GM23338 (cell line): ENCODE measurements at regions not wholly inside any gene's neighbourhood (a gene's known extent, or its start where the extent isn't known, plus 50 kb on each side); places are given as distances from the start of the nearest gene placed in this dataset.

ENCODE experiments used
- ATAC-seq: fragments of 200-7000 bp; cut with Tn5 transposase; 3 replicates; pipeline ENCODE4 v1.9.1; 2020
- DNase-seq: peaks from one replicate; pipeline ENCODE4 v3.0.0-alpha.2; 2015; ENCODE audit warnings: low spot score
- H2AFZ ChIP-seq: fragments of 200-600 bp; sonication (generic); 2 replicates; pipeline ENCODE4 v1.8.0; 2016; ENCODE audit warnings: antibody characterized with exemption, mild to moderate bottlenecking, moderate library complexity
- H3F3A ChIP-seq: fragments of 200-600 bp; sonication (generic); replicated peaks from 2 replicates; pipeline ENCODE4 v1.8.0; 2017; ENCODE audit warnings: antibody characterized with exemption, mixed run types, low read depth
- H3K27ac ChIP-seq: fragments of 200-600 bp; sonication (generic); 2 replicates; pipeline ENCODE4 v1.6.1; 2016; ENCODE audit warnings: low read depth
- H3K27me3 ChIP-seq: fragments of 200-600 bp; sonication (generic); 2 replicates; pipeline ENCODE4 v1.8.0; 2016; ENCODE audit warnings: mild to moderate bottlenecking, mixed run types, moderate library complexity; ENCODE audit not compliant: insufficient read depth
- H3K36me3 ChIP-seq: fragments of 200-600 bp; sonication (generic); 2 replicates; pipeline ENCODE4 v1.8.0; 2016; ENCODE audit warnings: mild to moderate bottlenecking; ENCODE audit not compliant: insufficient read depth
- H3K4me1 ChIP-seq: fragments of 200-600 bp; sonication (generic); 2 replicates; pipeline ENCODE4 v1.8.0; 2016; ENCODE audit warnings: mild to moderate bottlenecking, moderate library complexity; ENCODE audit not compliant: insufficient read depth
- H3K4me2 ChIP-seq: fragments of 200-600 bp; sonication (generic); 2 replicates; pipeline ENCODE4 v1.7.1; 2017; ENCODE audit warnings: mixed run types
- H3K4me3 ChIP-seq: fragments of 200-600 bp; sonication (generic); 2 replicates; pipeline ENCODE4 v1.6.1; 2016; ENCODE audit warnings: mixed run types
- H3K79me2 ChIP-seq: fragments of 200-600 bp; sonication (generic); replicated peaks from 2 replicates; pipeline ENCODE4 v1.8.0; 2017; ENCODE audit warnings: mild to moderate bottlenecking; ENCODE audit not compliant: insufficient read depth
- H3K9me2 ChIP-seq: fragments of 200-600 bp; sonication (generic); 2 replicates; pipeline ENCODE4 v1.8.0; 2017; ENCODE audit not compliant: insufficient read depth
- H4K20me1 ChIP-seq: fragments of 200-600 bp; sonication (generic); replicated peaks from 2 replicates; pipeline ENCODE4 v1.8.0; 2017; ENCODE audit warnings: mild to moderate bottlenecking; ENCODE audit not compliant: insufficient read depth
- H3K27ac Mint-ChIP-seq: 2 replicates; pipeline ENCODE4 v1.8.0; 2020; ENCODE audit warnings: inconsistent platforms, mild to moderate bottlenecking, moderate library complexity, mixed read lengths
- H3K27me3 Mint-ChIP-seq: 3 replicates; pipeline ENCODE4 v1.8.0; 2022; ENCODE audit warnings: low read depth, mild to moderate bottlenecking, moderate library complexity, mixed read lengths, inconsistent platforms; ENCODE audit not compliant: insufficient read depth, poor library complexity
- H3K36me3 Mint-ChIP-seq: 3 replicates; pipeline ENCODE4 v1.8.0; 2021; ENCODE audit warnings: low read depth, mild to moderate bottlenecking, inconsistent platforms, moderate library complexity, mixed read lengths
- H3K4me1 Mint-ChIP-seq: 3 replicates; pipeline ENCODE4 v1.8.0; 2020; ENCODE audit warnings: mild to moderate bottlenecking, inconsistent platforms, mixed read lengths
- H3K4me3 Mint-ChIP-seq: 3 replicates; pipeline ENCODE4 v1.8.0; 2021; ENCODE audit warnings: moderate library complexity, mild to moderate bottlenecking, inconsistent platforms, mixed read lengths
- H3K9me3 Mint-ChIP-seq: 3 replicates; pipeline ENCODE4 v1.8.0; 2020; ENCODE audit warnings: moderate library complexity, mild to moderate bottlenecking, inconsistent platforms, mixed read lengths
- CREB1 ChIP-seq: fragments of 250-450 bp; sonication (Bioruptor Pico); IDR thresholded peaks from 2 replicates; pipeline ENCODE4 v1.5.0; 2020; ENCODE audit warnings: low read depth, mild to moderate bottlenecking, moderate library complexity
- EZH2phosphoT487 ChIP-seq: fragments of 200-600 bp; sonication (generic); IDR thresholded peaks from one replicate; pipeline ENCODE4 v1.8.1; 2018; ENCODE audit warnings: antibody characterized with exemption; ENCODE audit not compliant: unreplicated experiment
- JUNB ChIP-seq: IDR thresholded peaks from one replicate; pipeline ENCODE4 v1.6.1; 2016; ENCODE audit warnings: antibody characterized with exemption; ENCODE audit not compliant: unreplicated experiment
- NANOG ChIP-seq: IDR thresholded peaks from 2 replicates; pipeline ENCODE4 v1.6.1; 2016; ENCODE audit warnings: antibody characterized with exemption, borderline replicate concordance
- POLR2AphosphoS5 ChIP-seq: IDR thresholded peaks from 2 replicates; pipeline ENCODE4 v1.6.1; 2016; ENCODE audit warnings: antibody characterized with exemption, low read depth
- STAT1 ChIP-seq: IDR thresholded peaks from one replicate; pipeline ENCODE4 v1.6.1; 2016; ENCODE audit warnings: antibody characterized with exemption; ENCODE audit not compliant: unreplicated experiment
- ZNF114 ChIP-seq: fragments of 250-450 bp; sonication (Bioruptor Pico); IDR thresholded peaks from 2 replicates; pipeline ENCODE4 v1.5.0; 2020; ENCODE audit warnings: mild to moderate bottlenecking, moderate library complexity
- ZNF331 ChIP-seq: fragments of 250-450 bp; sonication (Bioruptor Pico); IDR thresholded peaks from 2 replicates; pipeline ENCODE4 v1.5.0; 2020; ENCODE audit warnings: low read depth, mild to moderate bottlenecking, moderate library complexity
- TF ChIP-seq, protein P1 (sequence below): IDR thresholded peaks from one replicate; pipeline ENCODE4 v1.6.1; 2018; ENCODE audit warnings: antibody characterized with exemption; ENCODE audit not compliant: unreplicated experiment
- TF ChIP-seq, protein P2 (sequence below), 2 experiments: fragments of 200-600 bp in 1 of 2; sonication (generic) in 1 of 2; conservative IDR thresholded peaks; 2 replicates each; pipeline versions ENCODE4 v1.5.1 to v1.6.1; 2016 to 2017; ENCODE audit warnings: antibody characterized with exemption in 2 of 2, low read depth in 2 of 2, mild to moderate bottlenecking in 2 of 2, moderate library complexity in 1 of 2

DNA sequence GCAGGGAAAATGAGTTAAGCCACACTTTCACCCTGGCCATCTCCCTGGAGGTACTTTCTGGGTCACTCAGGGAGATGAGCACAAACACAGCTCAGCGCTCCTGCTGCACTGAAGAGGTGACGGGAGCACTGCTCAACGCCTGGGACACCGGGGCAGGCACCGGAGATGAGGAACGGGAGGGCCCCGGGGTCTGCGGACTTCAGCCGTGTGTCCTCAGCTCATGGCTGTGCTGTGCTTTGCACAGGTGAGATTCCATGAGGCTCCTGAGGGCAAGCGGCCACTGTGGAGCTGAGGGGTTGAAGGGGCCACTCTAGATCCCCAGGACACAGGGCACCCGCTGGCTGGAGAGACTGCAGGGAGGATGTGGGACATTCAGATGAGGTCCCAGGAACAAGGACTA is 234.2 kb upstream of the EXOC2 start (continued):
- TF ChIP-seq, protein P1, sequence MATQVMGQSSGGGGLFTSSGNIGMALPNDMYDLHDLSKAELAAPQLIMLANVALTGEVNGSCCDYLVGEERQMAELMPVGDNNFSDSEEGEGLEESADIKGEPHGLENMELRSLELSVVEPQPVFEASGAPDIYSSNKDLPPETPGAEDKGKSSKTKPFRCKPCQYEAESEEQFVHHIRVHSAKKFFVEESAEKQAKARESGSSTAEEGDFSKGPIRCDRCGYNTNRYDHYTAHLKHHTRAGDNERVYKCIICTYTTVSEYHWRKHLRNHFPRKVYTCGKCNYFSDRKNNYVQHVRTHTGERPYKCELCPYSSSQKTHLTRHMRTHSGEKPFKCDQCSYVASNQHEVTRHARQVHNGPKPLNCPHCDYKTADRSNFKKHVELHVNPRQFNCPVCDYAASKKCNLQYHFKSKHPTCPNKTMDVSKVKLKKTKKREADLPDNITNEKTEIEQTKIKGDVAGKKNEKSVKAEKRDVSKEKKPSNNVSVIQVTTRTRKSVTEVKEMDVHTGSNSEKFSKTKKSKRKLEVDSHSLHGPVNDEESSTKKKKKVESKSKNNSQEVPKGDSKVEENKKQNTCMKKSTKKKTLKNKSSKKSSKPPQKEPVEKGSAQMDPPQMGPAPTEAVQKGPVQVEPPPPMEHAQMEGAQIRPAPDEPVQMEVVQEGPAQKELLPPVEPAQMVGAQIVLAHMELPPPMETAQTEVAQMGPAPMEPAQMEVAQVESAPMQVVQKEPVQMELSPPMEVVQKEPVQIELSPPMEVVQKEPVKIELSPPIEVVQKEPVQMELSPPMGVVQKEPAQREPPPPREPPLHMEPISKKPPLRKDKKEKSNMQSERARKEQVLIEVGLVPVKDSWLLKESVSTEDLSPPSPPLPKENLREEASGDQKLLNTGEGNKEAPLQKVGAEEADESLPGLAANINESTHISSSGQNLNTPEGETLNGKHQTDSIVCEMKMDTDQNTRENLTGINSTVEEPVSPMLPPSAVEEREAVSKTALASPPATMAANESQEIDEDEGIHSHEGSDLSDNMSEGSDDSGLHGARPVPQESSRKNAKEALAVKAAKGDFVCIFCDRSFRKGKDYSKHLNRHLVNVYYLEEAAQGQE: no peak
- no peak for TF ChIP-seq ZNF114

DNA sequence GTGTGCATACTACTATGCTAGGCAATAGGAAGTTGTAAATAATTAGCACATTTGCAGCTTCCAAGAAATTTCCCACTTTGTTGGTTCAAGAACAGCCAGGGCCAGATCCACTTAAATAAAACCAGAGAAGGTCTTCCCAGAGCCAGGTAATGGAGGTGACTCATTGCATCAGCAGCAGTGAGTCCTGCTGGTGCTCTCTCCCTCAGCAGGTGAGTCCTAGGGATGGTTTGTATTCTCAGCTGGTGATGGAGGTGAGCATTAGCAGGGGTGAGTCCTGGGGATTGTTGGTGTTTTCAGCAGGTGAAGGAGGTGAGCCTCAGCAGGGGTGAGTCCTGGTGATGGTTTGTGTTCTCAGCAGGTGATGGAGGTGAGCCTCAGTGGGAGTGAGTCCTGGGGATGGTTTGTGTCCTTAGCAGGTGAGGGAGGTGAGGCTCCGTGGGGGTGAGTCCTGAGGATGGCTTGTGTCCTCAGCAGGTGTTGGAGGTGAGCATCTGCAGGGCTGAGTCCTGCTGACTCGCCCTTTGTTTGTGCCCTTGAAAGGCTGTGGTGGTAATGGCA is 232.8 kb upstream of the EXOC2 start:
- Histone ChIP-seq H2AFZ (no peak overlapping the region), H4K20me1 (no peaks in the 10 kb centered on the region), H3K4me1 (no peaks in the 10 kb centered on the region), H3K27me3 (no peaks in the 10 kb centered on the region), H3F3A (no peaks in the 10 kb centered on the region), H3K36me3 (no peaks in the 10 kb centered on the region; the same call in 1 of the 2 replicates), H3K79me2 (no peaks in the 10 kb centered on the region), H3K4me2 (no peak overlapping the region), H3K9me2 (no peaks in the 10 kb centered on the region), H3K4me3 (no peak overlapping the region), H3K27ac (no peak overlapping the region)
- Mint-ChIP-seq H3K4me3 (no peak overlapping the region), H3K36me3 (peaks cover 18% of the 10 kb centered on the region), H3K9me3 (peaks cover 44% of the 10 kb centered on the region), H3K27ac (no peak overlapping the region), H3K27me3 (peaks cover 4% of the 10 kb centered on the region), H3K4me1 (no peaks in the 10 kb centered on the region)
- ATAC-seq (no peak), DNase-seq (no peak)
- TF ChIP-seq JUNB (no peak), CREB1 (CRISPR knock-in tag) (no peak), ZNF114 (no peak), NANOG (no peak)
- TF ChIP-seq, protein P2, sequence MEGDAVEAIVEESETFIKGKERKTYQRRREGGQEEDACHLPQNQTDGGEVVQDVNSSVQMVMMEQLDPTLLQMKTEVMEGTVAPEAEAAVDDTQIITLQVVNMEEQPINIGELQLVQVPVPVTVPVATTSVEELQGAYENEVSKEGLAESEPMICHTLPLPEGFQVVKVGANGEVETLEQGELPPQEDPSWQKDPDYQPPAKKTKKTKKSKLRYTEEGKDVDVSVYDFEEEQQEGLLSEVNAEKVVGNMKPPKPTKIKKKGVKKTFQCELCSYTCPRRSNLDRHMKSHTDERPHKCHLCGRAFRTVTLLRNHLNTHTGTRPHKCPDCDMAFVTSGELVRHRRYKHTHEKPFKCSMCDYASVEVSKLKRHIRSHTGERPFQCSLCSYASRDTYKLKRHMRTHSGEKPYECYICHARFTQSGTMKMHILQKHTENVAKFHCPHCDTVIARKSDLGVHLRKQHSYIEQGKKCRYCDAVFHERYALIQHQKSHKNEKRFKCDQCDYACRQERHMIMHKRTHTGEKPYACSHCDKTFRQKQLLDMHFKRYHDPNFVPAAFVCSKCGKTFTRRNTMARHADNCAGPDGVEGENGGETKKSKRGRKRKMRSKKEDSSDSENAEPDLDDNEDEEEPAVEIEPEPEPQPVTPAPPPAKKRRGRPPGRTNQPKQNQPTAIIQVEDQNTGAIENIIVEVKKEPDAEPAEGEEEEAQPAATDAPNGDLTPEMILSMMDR (conservative IDR thresholded peaks at IDR 0.05; ENCODE audit: low read depth in 2 of 2): no peak

DNA sequence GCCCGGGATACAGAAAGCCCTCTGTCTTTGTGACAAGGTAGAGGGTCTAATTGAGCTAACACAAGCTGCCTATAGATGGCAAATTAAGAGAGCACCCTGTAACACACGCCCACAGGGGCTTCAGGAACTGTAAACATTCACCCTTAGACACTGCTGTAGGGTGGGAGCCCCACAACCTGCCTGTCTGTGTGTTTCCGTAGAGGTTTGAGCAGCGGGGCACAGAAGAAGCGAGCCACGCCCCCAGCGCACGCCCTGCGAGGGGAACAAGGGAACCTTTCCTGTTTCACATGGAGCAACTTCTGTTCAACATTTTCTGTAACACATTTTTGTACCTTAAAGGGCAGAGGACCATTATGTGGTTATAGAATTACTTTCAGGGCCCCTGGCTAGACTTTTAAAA is 231.7 kb upstream of the EXOC2 start:
- Histone ChIP-seq H3F3A (no peaks in the 10 kb centered on the region), H3K36me3 (no peaks in the 10 kb centered on the region; the same call in 1 of the 2 replicates), H4K20me1 (no peaks in the 10 kb centered on the region), H3K9me2 (no peaks in the 10 kb centered on the region), H3K4me2 (no peak overlapping the region), H3K27me3 (no peaks in the 10 kb centered on the region), H3K79me2 (no peaks in the 10 kb centered on the region), H3K27ac (no peak overlapping the region), H2AFZ (no peak overlapping the region), H3K4me1 (no peaks in the 10 kb centered on the region), H3K4me3 (no peak overlapping the region)
- Mint-ChIP-seq H3K27me3 (peaks cover 5% of the 10 kb centered on the region), H3K27ac (no peak overlapping the region), H3K4me1 (no peaks in the 10 kb centered on the region), H3K4me3 (no peak overlapping the region), H3K9me3 (peaks cover 54% of the 10 kb centered on the region), H3K36me3 (peaks cover 26% of the 10 kb centered on the region)
- ATAC-seq (no peak), DNase-seq (no peak)
- TF ChIP-seq POLR2AphosphoS5 (no peak), JUNB (no peak), ZNF331 (CRISPR knock-in tag) (no peak), EZH2phosphoT487 (no peak), STAT1 (no peak), CREB1 (CRISPR knock-in tag) (no peak), NANOG (no peak)
- TF ChIP-seq, protein P1: no peak
- TF ChIP-seq, protein P2 (conservative IDR thresholded peaks at IDR 0.05; ENCODE audit: low read depth in 2 of 2): no peak
